HUES48 (cell line): ENCODE measurements at regions not wholly inside any gene's neighbourhood (a gene's known extent, or its start where the extent isn't known, plus 50 kb on each side); places are given as distances from the start of the nearest gene placed in this dataset.
A peak's percentile ranks its signal among the peaks of the same experiment; 100 is the strongest.

Experiments
- H3K27ac ChIP-seq: one replicate; pipeline ENCODE4 v1.7.0; 2013; ENCODE audit warnings: low read depth, low read length, inconsistent platforms
- H3K27me3 ChIP-seq: 2 replicates; pipeline ENCODE4 v1.6.1; 2013; ENCODE audit warnings: mild to moderate bottlenecking, low read length; ENCODE audit not compliant: control insufficient read depth, insufficient read depth
- H3K36me3 ChIP-seq: 2 replicates; pipeline ENCODE4 v1.6.1; 2013; ENCODE audit warnings: low read length; ENCODE audit not compliant: control insufficient read depth, insufficient read depth
- H3K4me1 ChIP-seq: 2 replicates; pipeline ENCODE4 v1.6.1; 2013; ENCODE audit warnings: mild to moderate bottlenecking, low read length; ENCODE audit not compliant: control insufficient read depth, insufficient read depth
- H3K4me3 ChIP-seq: 2 replicates; pipeline ENCODE4 v1.5.1; 2013; ENCODE audit warnings: mild to moderate bottlenecking, low read depth, low read length
- H3K9ac ChIP-seq: 2 replicates; pipeline ENCODE4 v1.6.1; 2013; ENCODE audit warnings: mild to moderate bottlenecking, low read depth, low read length, moderate library complexity
- H3K9me3 ChIP-seq: 2 replicates; pipeline ENCODE4 v1.6.1; 2013; ENCODE audit warnings: low read length; ENCODE audit not compliant: control insufficient read depth, insufficient read depth

DNA sequence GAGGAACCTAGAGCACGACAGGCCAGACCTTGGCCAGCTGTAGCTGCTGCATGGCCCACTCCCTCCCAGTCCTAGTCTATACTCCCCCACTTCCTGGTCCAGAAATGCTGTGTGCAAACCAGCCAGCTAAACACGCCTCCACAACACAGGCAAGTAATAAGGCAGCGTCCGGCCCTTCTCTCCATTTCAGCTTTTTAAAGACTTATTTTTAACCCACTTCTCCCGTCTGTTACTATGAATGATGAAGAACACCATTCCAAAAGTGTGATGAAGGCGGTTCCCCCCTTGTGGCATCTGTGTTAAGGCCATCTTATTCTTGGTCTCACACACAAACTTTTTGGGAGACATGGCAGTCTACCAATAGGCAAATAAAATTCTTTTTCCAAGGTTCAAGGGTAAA lies 164.1 kb upstream of the CHRNA7 start:
- H3K27me3 ChIP-seq = peaks cover 14% of the 10 kb centered on the region
- H3K9me3 ChIP-seq = no peaks in the 10 kb centered on the region
- H3K27ac ChIP-seq = no peak overlapping the region
- H3K4me3 ChIP-seq = no peak overlapping the region
- no peaks in the 10 kb centered on the region for H3K36me3 ChIP-seq
- H3K9ac ChIP-seq = no peak overlapping the region
- H3K4me1 ChIP-seq = peaks cover 6% of the 10 kb centered on the region

DNA sequence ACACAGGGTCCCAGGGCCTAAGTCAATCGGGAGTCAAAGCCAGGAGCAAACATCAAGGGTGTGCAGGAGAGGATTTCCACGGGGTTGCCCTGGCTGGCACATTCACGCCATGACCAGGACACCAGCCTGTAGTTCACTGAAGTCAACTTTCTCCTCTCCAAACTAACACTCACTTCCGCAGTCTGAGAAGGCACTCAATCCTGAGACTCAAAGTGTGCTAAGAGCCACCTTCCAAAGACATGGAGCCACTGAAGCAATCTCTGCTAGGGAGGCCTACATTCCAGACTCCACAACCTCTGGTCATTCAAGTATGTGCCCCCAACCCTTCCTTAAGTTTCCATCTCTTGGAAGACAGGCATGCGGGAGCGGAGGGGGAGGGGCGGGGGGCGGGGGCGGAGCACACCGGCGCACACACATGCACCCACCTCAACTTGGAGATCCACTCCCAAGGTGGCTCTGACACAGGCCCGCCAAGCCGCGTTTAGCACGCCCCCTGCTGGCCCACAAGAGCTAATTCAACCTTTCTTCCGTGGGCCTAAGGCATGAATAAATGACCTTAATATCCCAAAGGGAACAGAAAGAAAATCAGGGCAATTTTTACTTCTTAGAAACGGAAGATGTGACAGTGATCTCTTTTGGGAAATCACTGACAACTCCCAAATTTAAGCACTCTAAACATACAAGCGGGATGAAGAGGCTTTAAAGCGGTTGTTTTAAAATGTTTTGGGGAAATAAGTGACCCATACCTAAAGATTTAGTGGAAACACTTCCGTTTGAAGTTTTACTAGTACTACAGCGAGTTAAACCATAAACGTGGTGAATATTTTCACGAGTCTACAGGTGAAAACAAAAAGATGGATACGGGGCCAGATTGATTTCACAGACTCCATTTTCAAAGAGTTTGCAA lies 162.5 kb upstream of the CHRNA7 start:
- no peaks in the 10 kb centered on the region for H3K36me3 ChIP-seq
- no peaks in the 10 kb centered on the region for H3K9me3 ChIP-seq
- H3K4me1 ChIP-seq = peaks cover 7% of the 10 kb centered on the region
- peaks cover 14% of the 10 kb centered on the region for H3K27me3 ChIP-seq
- H3K9ac ChIP-seq = no peak overlapping the region
- no peak overlapping the region for H3K4me3 ChIP-seq
- H3K27ac ChIP-seq = no peak overlapping the region

DNA sequence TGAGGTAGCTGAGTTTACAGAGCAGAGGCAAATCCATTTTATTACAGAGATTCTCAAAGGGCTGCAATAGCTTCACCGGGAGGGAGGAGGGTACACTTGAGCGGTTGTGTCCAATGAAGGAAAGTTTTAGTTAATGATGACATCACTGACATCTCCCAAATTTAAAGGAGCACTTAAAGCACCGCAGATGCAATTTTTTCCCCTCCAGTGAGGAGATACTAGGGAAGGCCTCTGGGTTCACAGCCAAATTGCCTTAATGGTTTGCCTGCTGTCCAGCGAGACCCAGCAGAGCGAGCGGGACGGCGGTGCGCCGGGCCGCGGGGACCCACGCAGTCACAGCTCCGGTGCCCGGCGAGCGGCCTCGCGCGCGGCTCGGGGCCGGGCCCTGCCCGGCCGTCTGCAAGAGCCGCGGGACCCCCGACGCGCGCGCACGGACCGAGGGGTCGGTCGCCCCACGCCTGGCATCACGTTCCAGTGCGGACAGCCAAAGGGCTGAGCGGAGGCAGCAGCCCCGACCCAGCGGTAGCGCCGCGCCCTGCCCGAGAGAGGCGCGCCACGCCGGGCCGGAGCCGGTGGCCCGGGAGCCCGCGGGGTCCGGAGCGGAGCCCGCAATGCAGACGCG lies 160.5 kb upstream of the CHRNA7 start:
- Histone ChIP-seq H3K9ac (no peak overlapping the region), H3K9me3 (no peaks in the 10 kb centered on the region), H3K4me1 (peaks cover 7% of the 10 kb centered on the region), H3K27me3 (peaks cover 14% of the 10 kb centered on the region), H3K27ac (no peak overlapping the region), H3K4me3 (peak overlapping the region; percentile 76), H3K36me3 (no peaks in the 10 kb centered on the region)

DNA sequence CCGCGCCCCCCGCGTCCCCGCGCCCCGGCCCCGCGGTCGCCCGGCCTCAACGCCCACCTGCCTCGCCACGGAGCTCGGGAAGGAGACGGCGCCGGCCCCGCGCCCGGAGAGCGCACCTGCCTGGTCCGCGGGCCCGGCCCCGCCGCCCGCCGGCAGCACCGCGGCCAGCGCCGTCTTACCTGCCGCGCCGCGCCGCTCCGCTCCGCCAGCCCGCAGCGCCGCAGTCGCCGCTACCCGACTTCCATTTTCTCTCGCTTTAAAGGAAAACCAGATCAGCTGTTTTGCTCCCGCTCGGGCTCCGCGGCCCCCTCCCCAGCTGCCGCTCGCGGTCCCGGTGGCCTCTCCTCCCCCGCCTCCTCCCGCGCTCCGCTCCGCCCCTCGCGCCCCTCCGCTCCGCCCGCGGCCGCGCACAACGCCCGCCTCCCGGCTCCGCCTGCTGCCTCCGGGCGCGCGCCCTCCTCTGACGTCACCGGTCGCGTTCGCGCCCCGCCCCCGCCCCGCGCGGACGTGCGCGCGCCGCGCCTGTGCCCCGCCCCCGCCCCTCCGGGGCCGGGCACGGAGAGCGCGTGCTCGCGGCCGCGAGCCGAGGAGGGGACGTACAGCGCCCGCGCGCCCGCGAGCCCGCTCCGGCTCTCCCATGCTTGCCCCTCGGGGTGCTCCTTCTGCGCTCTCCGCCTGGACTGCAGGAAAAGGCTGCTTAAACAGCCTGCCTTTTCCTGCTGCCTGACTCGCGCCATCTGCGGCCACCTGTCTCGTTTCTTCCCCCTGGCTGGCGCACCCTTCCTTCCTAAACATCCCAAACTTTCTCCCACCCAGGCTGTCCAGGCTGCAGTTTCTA lies 159.8 kb upstream of the CHRNA7 start, which contains the start of gene OTUD7A:
TSS of gene OTUD7A (minus strand) at position 346 of the 838 bp plus-strand sequence.
- Histone ChIP-seq H3K4me3 (peak within 1 kb of the TSS; percentile 76), H3K27me3 (peaks cover 14% of the 10 kb centered on the region), H3K4me1 (peaks cover 7% of the 10 kb centered on the region), H3K27ac (no peak within 1 kb of the TSS), H3K9me3 (no peaks in the 10 kb centered on the region), H3K9ac (peak within 1 kb of the TSS; percentile 61; the same call in 1 of the 2 replicates), H3K36me3 (no peaks in the 10 kb centered on the region)

DNA sequence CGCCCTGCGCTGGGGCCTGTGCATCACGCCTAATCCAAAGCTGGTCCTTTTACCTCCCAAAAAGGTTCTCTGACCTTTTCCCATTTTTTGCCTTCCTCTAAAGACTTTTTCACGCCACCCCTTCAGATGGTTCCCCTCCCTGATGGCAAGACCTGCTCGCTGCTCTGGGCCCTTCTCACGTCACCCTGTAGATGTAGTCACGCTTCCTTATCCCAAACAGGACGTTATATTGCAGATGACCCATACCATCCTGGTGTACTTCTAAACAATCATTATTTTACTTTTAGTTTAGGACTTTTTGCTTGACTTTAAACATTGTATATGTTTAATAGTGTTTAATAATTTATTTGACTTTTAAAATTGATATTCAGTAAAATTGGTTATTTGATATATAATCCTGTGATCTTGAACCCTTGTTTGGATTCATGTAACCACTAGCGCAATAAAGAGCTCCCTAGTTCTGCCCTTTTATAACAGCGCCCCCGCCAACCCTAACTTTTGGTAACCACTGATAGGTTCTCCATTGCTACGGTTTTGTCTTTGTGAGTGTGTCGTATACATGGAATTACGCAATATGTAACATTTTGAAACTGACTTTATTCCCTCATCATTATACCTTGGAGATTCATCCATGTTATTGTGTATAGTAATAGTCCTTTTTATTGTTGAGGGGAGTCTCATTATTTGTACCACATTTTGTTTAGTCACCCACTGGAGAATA lies 159.0 kb upstream of the CHRNA7 start:
- no peaks in the 10 kb centered on the region for H3K36me3 ChIP-seq
- H3K9ac ChIP-seq = peak overlapping the region; percentile 61; the same call in 1 of the 2 replicates
- peak overlapping the region; percentile 74 for H3K4me3 ChIP-seq
- H3K9me3 ChIP-seq = no peaks in the 10 kb centered on the region
- peaks cover 7% of the 10 kb centered on the region for H3K4me1 ChIP-seq
- H3K27me3 ChIP-seq = peaks cover 14% of the 10 kb centered on the region
- H3K27ac ChIP-seq = no peak overlapping the region

DNA sequence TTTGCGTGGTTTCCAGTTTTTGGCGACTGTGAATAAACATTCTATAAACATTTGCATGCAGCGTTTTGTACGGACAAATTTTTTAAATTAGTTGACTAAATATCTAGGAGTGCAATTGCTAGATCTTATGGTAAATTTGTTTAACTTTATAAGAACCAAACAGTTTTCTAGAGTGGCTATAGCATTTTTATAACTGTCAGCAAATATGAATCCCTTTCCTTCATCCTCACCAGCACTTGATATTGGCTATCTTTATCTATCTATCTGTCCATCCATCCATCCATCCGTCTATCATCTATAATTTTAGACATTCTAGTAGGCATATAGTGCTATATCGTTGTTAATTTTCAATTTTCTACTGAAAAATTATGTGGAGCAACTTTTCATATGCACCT lies 158.4 kb upstream of the CHRNA7 start:
- Histone ChIP-seq H3K9ac (no peak overlapping the region), H3K27ac (no peak overlapping the region), H3K4me1 (peaks cover 7% of the 10 kb centered on the region), H3K27me3 (peaks cover 14% of the 10 kb centered on the region), H3K4me3 (no peak overlapping the region), H3K36me3 (no peaks in the 10 kb centered on the region), H3K9me3 (no peaks in the 10 kb centered on the region)

DNA sequence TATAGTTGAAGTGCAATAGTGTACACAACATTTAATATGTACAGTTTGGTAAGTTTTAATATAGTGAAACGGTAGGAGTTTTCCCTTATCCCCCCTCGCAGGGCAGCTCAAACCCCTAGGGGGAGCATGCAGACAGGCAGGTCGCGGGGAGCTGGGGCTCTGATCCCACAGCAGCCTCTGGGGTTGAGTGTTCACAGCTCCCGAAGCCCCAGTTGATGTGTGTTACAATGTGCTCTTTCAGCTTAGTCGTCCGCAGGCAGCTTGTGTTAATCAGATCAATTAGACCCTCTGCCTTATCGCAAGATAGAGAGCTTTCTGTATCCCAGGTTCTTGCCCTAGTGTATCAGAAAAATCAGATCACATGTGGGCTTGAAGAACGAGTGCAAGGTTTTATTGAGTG lies 143.1 kb upstream of the CHRNA7 start:
- H3K27ac ChIP-seq = no peak overlapping the region
- H3K27me3 ChIP-seq = no peaks in the 10 kb centered on the region
- no peak overlapping the region for H3K9ac ChIP-seq
- H3K4me1 ChIP-seq = no peaks in the 10 kb centered on the region
- H3K36me3 ChIP-seq = no peaks in the 10 kb centered on the region
- peaks cover under 1% of the 10 kb centered on the region; the same call in 1 of the 2 replicates for H3K9me3 ChIP-seq
- H3K4me3 ChIP-seq = no peak overlapping the region

DNA sequence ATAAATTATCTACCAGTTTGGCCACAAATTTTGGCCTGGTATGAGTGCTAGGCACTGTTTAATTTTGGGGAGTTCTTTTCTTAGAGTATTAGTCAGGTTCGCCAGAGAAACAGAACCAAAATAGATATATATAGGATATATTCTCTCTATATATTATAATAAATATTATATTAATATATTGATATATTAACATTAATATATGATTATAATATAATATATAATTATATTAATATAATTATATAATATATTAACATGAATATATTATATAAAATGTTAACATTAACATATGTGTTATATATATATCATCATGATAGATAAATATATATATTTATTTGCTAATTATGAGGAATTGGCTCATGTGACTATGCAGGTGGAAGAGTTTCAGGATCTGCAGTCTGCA lies 137.8 kb upstream of the CHRNA7 start:
- no peaks in the 10 kb centered on the region for H3K36me3 ChIP-seq
- no peak overlapping the region for H3K4me3 ChIP-seq
- no peak overlapping the region for H3K9ac ChIP-seq
- no peaks in the 10 kb centered on the region for H3K9me3 ChIP-seq
- no peaks in the 10 kb centered on the region for H3K4me1 ChIP-seq
- H3K27ac ChIP-seq = no peak overlapping the region
- no peaks in the 10 kb centered on the region for H3K27me3 ChIP-seq

DNA sequence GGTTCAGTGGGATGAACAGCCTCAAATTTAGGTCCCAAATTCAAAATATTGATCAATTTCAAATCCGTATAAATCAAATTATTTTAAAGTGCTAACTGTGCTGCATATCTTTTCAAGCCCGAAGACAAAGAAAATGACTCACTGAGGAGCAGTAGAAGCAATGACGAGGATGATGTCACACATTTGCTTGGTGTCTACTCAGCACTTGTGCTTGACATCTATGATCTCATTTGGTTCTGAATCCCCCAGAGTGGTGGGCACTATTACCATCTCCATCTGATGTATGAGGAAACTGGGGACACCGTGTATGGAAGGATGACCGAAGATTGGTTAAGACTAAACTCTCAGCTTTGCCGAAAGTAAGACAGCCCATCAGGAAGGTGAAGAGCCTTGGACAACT lies 136.5 kb upstream of the CHRNA7 start:
- no peak overlapping the region for H3K27ac ChIP-seq
- no peak overlapping the region for H3K9ac ChIP-seq
- H3K4me3 ChIP-seq = no peak overlapping the region
- peaks cover 6% of the 10 kb centered on the region for H3K9me3 ChIP-seq
- H3K4me1 ChIP-seq = no peaks in the 10 kb centered on the region
- no peaks in the 10 kb centered on the region for H3K27me3 ChIP-seq
- no peaks in the 10 kb centered on the region for H3K36me3 ChIP-seq

DNA sequence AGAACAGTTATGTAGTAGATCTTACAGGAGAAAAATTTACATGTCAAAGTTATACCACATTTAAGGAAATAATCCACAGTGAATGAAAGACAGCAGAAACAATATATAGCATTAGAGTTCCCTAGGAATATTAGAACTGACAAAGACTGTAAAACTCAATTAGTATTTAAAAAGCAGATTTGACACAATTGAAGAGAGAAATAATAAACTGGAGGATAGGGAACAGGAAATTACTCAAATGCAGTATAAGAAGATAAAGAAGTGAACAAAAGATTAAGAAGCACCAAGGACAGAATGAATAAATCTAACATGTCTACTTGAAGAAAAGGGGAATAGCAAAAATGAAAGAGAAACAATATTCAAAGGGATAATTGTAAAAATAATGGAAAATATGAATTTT lies 132.6 kb upstream of the CHRNA7 start:
- Histone ChIP-seq H3K27me3 (no peaks in the 10 kb centered on the region), H3K9ac (no peak overlapping the region), H3K4me3 (no peak overlapping the region), H3K9me3 (peaks cover 7% of the 10 kb centered on the region), H3K27ac (no peak overlapping the region), H3K36me3 (no peaks in the 10 kb centered on the region), H3K4me1 (no peaks in the 10 kb centered on the region)
